CD4-positive, alpha-beta memory T cell (primary cell): ENCODE measurements at regions not wholly inside any gene's neighbourhood (a gene's known extent, or its start where the extent isn't known, plus 50 kb on each side); places are given as distances from the start of the nearest gene placed in this dataset.

Source experiments
- CTCF ChIA-PET: fragments of 350-600 bp; sonication (Branson Sonifier 250); formaldehyde crosslinking; loops from one replicate; lab custom pipeline; 2021; ENCODE audit warnings: inconsistent platforms; ENCODE audit not compliant: partially characterized antibody; lab: Charles Lee
- POLR2A ChIA-PET: fragments of 350-600 bp; sonication (Branson Sonifier 250); formaldehyde crosslinking; loops from one replicate; lab custom pipeline; 2021; ENCODE audit not compliant: partially characterized antibody; lab: Charles Lee
- DNase-seq, 5 donors: peaks; one replicate each; pipeline versions ENCODE4 v3.0.0 to v3.0.0-alpha.2; 2020 to 2022; ENCODE audit warnings: mixed read lengths in 1 of 5
- H3K27ac ChIP-seq: one replicate; pipeline ENCODE4 v1.7.0; 2013; ENCODE audit warnings: low read depth, low read length
- H3K27me3 ChIP-seq: 2 replicates; pipeline ENCODE4 v1.7.0; 2013; ENCODE audit warnings: mild to moderate bottlenecking, low read length, moderate library complexity; ENCODE audit not compliant: insufficient read depth
- H3K36me3 ChIP-seq: 2 replicates; pipeline ENCODE4 v1.7.0; 2013; ENCODE audit warnings: mild to moderate bottlenecking, low read length, moderate library complexity; ENCODE audit not compliant: insufficient read depth
- H3K4me1 ChIP-seq: 2 replicates; pipeline ENCODE4 v1.7.0; 2013; ENCODE audit warnings: mild to moderate bottlenecking, low read length, moderate library complexity; ENCODE audit not compliant: insufficient read depth
- H3K4me3 ChIP-seq, 2 donors: one replicate each; pipeline ENCODE4 v1.7.0; 2013; ENCODE audit warnings: low read length in 2 of 2, mild to moderate bottlenecking in 1 of 2
- H3K9me3 ChIP-seq, 2 donors: one replicate each; pipeline ENCODE4 v1.7.0; 2013; ENCODE audit warnings: low read length in 2 of 2, control low read depth in 1 of 2; ENCODE audit not compliant: control insufficient read depth in 1 of 2
- H3K27ac Mint-ChIP-seq, 7 donors: one replicate each; pipeline ENCODE4 v1.8.0; 2020 to 2021; ENCODE audit warnings: mixed read lengths in 7 of 7, mild to moderate bottlenecking in 6 of 7, inconsistent platforms in 3 of 7, moderate library complexity in 3 of 7
- H3K27me3 Mint-ChIP-seq, 2 donors: one replicate each; pipeline ENCODE4 v1.8.0; 2020 to 2021; ENCODE audit warnings: mixed read lengths in 2 of 2
- H3K36me3 Mint-ChIP-seq, 2 donors: one replicate each; pipeline ENCODE4 v1.8.0; 2020 to 2021; ENCODE audit warnings: mixed read lengths in 2 of 2, inconsistent platforms in 1 of 2, mild to moderate bottlenecking in 1 of 2
- H3K4me1 Mint-ChIP-seq, 4 donors: one replicate each; pipeline ENCODE4 v1.8.0; 2020 to 2021; ENCODE audit warnings: mixed read lengths in 4 of 4, mild to moderate bottlenecking in 1 of 4
- H3K4me3 Mint-ChIP-seq, 8 donors: one replicate each; pipeline ENCODE4 v1.8.0; 2020 to 2021; ENCODE audit warnings: mixed read lengths in 8 of 8, mild to moderate bottlenecking in 7 of 8, moderate library complexity in 6 of 8, inconsistent platforms in 3 of 8
- H3K9me3 Mint-ChIP-seq, 8 donors: one replicate each; pipeline ENCODE4 v1.8.0; 2020 to 2021; ENCODE audit warnings: mixed read lengths in 8 of 8, mild to moderate bottlenecking in 5 of 8, inconsistent platforms in 3 of 8, moderate library complexity in 1 of 8
- intact Hi-C: fragments of 100-400 bp; cut with micrococcal nuclease; formaldehyde crosslinking; loops from one replicate; pipeline ENCODE4 v1.15.1; 2023

DNA sequence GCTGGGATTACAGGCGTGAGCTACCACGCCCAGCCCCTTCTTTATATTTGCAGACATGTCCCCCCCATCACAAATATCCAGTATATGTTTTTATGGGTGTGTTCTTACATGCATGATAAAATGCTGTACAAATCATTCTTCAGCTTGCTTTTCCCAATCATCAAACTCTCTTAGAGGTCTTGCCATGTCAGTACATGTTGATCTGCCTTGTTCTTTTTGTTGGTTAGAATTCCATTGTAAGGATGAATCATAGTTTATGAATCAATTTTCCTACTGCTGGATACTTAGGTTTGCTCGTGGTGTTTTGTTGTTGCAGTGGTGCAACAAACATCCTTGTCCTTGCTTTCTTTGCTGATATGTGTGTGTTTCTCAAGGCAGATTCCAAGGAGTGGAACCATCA, 79.9 kb upstream of the NEURL1B start:
- Histone ChIP-seq H3K36me3 (no peaks in the 10 kb centered on the region), H3K9me3 (no peaks in the 10 kb centered on the region), H3K4me3 (no peak overlapping the region), H3K27me3 (no peaks in the 10 kb centered on the region), H3K27ac (no peak overlapping the region), H3K4me1 (no peaks in the 10 kb centered on the region)
- Mint-ChIP-seq H3K36me3 (no peaks in the 10 kb centered on the region), H3K4me1 (no peaks in the 10 kb centered on the region), H3K27me3 (peaks cover 13 to 21% of the 10 kb centered on the region in 2 donors), H3K4me3 (no peak overlapping the region), H3K27ac (no peak overlapping the region), H3K9me3 (peaks cover 0 to 2% (median 0%) of the 10 kb centered on the region in 8 donors)
- CTCF ChIA-PET = no interaction called here
- no peak for DNase-seq
- POLR2A ChIA-PET = no interaction called here
- intact Hi-C loops = no loop called here

DNA sequence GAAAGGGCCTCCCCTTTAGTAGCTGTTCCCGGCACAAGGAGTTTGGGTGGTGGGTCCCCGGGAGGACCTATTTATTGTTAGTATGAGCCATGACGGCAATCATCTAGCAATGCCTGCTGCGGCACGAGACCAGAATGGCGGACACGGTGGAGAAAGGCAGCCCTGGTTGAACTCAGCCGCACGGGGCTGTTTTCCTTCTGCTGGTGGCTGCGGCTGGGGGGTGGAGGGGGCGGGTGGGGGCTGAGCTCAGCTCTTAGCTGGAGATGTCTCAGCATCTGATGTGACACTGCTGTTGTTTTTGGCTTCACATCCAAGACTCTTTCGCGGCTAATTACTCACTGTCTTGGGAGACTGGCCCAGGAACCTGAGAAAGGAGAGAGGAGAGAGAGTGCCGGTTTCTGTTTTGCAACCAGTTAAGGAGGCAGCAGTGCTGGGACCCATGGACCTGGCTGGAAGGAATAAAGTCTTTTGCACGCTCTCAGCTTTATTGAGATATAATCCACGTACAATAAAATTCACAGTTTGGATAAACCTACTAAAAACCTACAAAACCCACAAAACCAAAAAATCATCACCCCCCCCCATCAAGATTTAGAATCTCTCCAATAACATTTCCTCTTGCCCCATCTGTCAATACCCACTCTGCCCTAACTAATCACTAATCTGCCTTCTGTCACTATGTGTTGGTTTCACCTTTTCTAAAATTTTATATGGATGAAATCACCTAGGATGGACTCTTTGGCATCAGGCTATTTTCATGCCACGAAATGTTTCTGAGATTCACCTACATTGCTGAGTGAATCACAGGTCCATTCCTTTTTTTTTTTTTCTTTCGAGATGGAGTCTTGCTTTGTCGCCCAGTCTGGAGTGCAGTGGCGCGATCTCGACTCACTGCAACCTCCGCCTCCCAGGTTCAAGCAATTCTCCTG, 81.8 kb upstream of the NEURL1B start:
- no peaks in the 10 kb centered on the region for H3K36me3 Mint-ChIP-seq
- H3K9me3 Mint-ChIP-seq = peaks cover 0 to 2% (median 0%) of the 10 kb centered on the region in 8 donors
- H3K4me3 ChIP-seq = no peak overlapping the region
- ChIA-PET CTCF (no interaction called here), POLR2A (no interaction called here)
- intact Hi-C loops = no loop called here
- peaks cover 11 to 21% of the 10 kb centered on the region in 2 donors for H3K27me3 Mint-ChIP-seq
- H3K4me3 Mint-ChIP-seq = no peak overlapping the region
- H3K27ac Mint-ChIP-seq = no peak overlapping the region
- no peaks in the 10 kb centered on the region for H3K4me1 Mint-ChIP-seq
- H3K27ac ChIP-seq = no peak overlapping the region
- H3K9me3 ChIP-seq = no peaks in the 10 kb centered on the region
- H3K36me3 ChIP-seq = no peaks in the 10 kb centered on the region
- H3K4me1 ChIP-seq = no peaks in the 10 kb centered on the region
- no peak for DNase-seq
- H3K27me3 ChIP-seq = no peaks in the 10 kb centered on the region

DNA sequence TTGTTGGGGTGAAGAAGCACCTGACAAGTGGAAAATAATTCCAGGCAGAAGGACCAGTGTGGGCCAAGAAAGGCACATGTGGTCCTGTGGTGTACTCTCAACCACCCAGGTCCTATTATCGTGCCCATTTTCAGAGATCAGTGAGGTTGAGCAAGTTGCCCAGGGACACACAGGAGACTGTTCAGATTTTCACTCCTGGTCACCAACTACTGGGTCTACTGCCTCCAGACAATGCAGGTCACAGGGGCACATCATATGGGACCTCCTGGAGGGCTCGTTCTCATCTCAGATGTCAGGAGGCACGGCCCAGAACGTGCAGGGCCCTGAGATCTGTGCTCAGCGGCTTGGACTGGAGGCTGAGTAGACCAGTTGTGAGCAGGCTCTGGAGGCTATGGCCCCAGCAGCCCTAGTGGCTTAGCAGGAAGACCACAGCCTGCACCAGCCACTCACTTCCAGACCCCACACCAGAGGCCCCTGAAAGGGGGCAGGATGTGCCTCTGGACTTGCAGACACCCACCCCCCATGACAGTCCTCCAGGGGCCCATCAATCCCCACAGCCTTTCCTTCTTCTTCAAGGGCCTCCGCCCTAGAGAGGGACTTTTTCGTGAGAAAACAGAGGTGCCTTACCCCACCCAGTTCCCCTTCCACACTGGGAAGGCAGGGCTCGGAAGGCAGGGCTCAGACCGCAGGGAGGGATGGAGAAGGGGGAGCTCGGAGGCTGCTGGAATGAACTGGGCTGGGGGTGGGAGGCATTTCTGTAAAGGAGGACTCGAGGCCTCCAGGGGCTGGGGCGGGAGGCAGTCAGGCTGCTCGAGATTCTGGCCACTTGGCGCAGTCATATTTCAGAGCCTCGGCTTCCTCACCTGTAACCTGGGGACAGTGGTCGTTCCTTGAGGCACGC, 82.7 kb upstream of the NEURL1B start:
- H3K4me3 Mint-ChIP-seq = no peak overlapping the region
- peaks cover 11 to 21% of the 10 kb centered on the region in 2 donors for H3K27me3 Mint-ChIP-seq
- intact Hi-C loops = no loop called here

DNA sequence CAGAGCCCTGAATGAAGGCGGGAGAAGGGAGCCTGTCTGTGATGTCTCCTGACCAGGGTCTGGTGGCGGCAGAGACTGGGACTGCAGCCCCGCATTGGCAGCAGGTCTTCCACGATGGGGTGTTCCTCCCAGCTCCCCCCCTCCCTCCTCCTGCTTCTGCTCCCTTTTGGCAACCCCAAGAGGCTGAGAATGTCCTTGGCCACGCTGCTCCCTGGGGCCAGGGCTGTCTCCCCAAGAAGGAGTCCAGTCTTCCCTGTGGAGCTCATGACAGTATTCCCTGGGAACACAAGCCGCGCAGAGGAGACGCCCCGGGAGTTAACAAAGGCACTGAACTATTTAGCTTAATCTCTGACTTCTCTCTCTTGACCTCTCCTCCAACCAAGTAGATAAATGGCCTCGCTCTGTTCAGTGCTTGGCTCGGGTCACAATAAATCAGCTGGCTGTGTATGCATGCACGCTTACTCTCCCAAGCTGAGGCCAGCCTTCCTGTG, 84.0 kb upstream of the NEURL1B start:
- no peak for DNase-seq
- ChIA-PET CTCF (no interaction called here), POLR2A (no interaction called here)
- Histone ChIP-seq H3K36me3 (no peaks in the 10 kb centered on the region), H3K9me3 (no peaks in the 10 kb centered on the region), H3K4me3 (no peak overlapping the region), H3K27me3 (no peaks in the 10 kb centered on the region), H3K27ac (no peak overlapping the region), H3K4me1 (no peaks in the 10 kb centered on the region)
- Mint-ChIP-seq H3K36me3 (no peaks in the 10 kb centered on the region), H3K27me3 (peaks cover 8 to 20% of the 10 kb centered on the region in 2 donors), H3K4me3 (no peak overlapping the region), H3K27ac (no peak overlapping the region), H3K9me3 (peaks cover 0 to 2% (median 0%) of the 10 kb centered on the region in 8 donors), H3K4me1 (no peaks in the 10 kb centered on the region)
- intact Hi-C loops = no loop called here

More for the DNA sequence above, 82.7 kb upstream of the NEURL1B start:
- H3K27ac Mint-ChIP-seq = no peak overlapping the region
- Histone ChIP-seq H3K4me3 (no peak overlapping the region), H3K27me3 (no peaks in the 10 kb centered on the region), H3K4me1 (no peaks in the 10 kb centered on the region), H3K36me3 (no peaks in the 10 kb centered on the region), H3K27ac (no peak overlapping the region), H3K9me3 (no peaks in the 10 kb centered on the region)
- H3K36me3 Mint-ChIP-seq = no peaks in the 10 kb centered on the region
- POLR2A ChIA-PET = no interaction called here
- DNase-seq = no peak
- H3K9me3 Mint-ChIP-seq = peaks cover 0 to 2% (median 0%) of the 10 kb centered on the region in 8 donors
- H3K4me1 Mint-ChIP-seq = no peaks in the 10 kb centered on the region
- CTCF ChIA-PET = no interaction called here

DNA sequence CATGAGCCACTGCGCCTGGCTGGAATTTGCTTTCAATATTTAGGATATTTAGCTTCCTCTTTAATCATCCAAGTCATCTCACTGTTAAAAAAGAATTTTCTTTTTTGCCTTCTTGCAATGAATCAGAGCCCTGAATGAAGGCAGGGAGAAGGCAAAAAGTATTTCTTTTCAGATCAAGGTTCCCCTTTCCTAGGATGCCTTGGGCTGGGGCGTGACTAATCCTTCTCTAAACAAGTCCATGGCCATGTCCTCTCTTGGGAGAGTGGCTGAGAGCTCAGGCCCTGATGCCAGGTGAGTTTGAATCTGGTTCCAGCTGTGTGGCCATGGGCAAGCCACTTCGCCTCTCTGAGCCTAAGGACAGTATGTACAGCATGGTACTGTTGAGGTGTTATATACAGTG, 84.8 kb upstream of the NEURL1B start:
- CTCF ChIA-PET = no interaction called here
- no peak overlapping the region for H3K4me3 ChIP-seq

DNA sequence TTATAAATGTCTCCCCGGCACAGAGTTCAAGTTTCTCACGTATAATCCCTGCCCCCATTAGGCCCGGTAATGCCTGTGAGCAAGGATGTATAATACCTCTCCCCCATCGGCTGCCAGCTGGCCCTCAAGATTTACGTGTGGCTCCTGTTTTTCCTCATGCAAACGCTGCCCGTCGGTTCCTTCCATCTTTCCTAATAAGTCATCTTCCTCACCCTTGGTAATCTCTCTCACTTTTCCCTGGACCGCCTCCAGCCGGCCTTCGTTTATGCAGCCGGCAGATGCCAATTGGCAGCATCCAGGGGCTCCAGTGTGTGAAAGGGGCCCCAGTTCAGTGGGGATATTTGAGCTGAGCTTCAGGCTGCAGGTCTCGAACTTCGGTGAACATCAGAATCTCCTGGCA, 86.5 kb upstream of the NEURL1B start:
- CTCF ChIA-PET = no interaction called here
- H3K27ac Mint-ChIP-seq = no peak overlapping the region

More for the DNA sequence above, 84.8 kb upstream of the NEURL1B start:
- Mint-ChIP-seq H3K27ac (no peak overlapping the region), H3K36me3 (no peaks in the 10 kb centered on the region), H3K27me3 (peaks cover 8 to 20% of the 10 kb centered on the region in 2 donors), H3K4me3 (no peak overlapping the region), H3K4me1 (no peaks in the 10 kb centered on the region), H3K9me3 (peaks cover 0 to under 1% (median 0%) of the 10 kb centered on the region in 8 donors)
- no peak for DNase-seq
- Histone ChIP-seq H3K27ac (no peak overlapping the region), H3K27me3 (no peaks in the 10 kb centered on the region), H3K4me1 (no peaks in the 10 kb centered on the region), H3K9me3 (no peaks in the 10 kb centered on the region), H3K36me3 (no peaks in the 10 kb centered on the region)
- intact Hi-C loops = no loop called here
- POLR2A ChIA-PET = no interaction called here

DNA sequence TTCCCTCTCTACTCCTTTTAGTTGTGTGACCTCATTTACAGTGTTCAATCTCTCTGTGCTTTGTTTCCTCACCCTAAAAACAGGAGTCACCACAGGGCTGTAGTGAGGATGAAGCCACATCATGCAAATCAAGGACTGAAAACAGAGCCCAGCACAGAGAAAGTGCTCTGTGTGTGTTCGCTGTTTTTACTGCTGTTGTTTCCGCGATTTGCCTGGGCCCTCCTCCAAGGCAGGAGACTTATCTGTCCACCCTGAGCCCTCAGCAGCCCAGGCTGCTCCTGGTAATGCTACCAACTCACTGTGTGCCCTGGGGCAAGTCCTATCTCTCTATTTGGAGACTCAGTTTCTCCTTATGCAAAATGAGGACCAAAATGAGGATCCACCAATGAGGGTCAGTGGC, 87.2 kb upstream of the NEURL1B start:
- H3K9me3 Mint-ChIP-seq = no peaks in the 10 kb centered on the region
- H3K4me3 ChIP-seq = no peak overlapping the region
- H3K27me3 Mint-ChIP-seq = peaks cover 2 to 16% of the 10 kb centered on the region in 2 donors
- no peaks in the 10 kb centered on the region for H3K36me3 Mint-ChIP-seq
- H3K36me3 ChIP-seq = no peaks in the 10 kb centered on the region
- H3K27ac ChIP-seq = no peak overlapping the region
- no peaks in the 10 kb centered on the region for H3K4me1 Mint-ChIP-seq
- H3K27me3 ChIP-seq = no peaks in the 10 kb centered on the region
- ChIA-PET CTCF (interaction anchor here (0.6 kb wide), 1 partner anchor 222 kb away, joined by 3 read pairs; no protein-coding TSS in a partner anchor), POLR2A (no interaction called here)
- H3K4me1 ChIP-seq = no peaks in the 10 kb centered on the region
- H3K9me3 ChIP-seq = no peaks in the 10 kb centered on the region
- no peak for DNase-seq
- H3K4me3 Mint-ChIP-seq = no peak overlapping the region
- intact Hi-C loops = no loop called here
- H3K27ac Mint-ChIP-seq = no peak overlapping the region

More for the DNA sequence above, 86.5 kb upstream of the NEURL1B start:
- H3K27me3 ChIP-seq = no peaks in the 10 kb centered on the region
- H3K4me1 ChIP-seq = no peaks in the 10 kb centered on the region
- no peak overlapping the region for H3K4me3 Mint-ChIP-seq
- no peak overlapping the region for H3K27ac ChIP-seq
- H3K4me1 Mint-ChIP-seq = no peaks in the 10 kb centered on the region
- no peaks in the 10 kb centered on the region for H3K36me3 ChIP-seq
- intact Hi-C loops = no loop called here
- no peak overlapping the region for H3K4me3 ChIP-seq
- H3K36me3 Mint-ChIP-seq = no peaks in the 10 kb centered on the region
- no peak for DNase-seq
- POLR2A ChIA-PET = no interaction called here
- peaks cover 4 to 19% of the 10 kb centered on the region in 2 donors for H3K27me3 Mint-ChIP-seq
- H3K9me3 ChIP-seq = no peaks in the 10 kb centered on the region
- H3K9me3 Mint-ChIP-seq = no peaks in the 10 kb centered on the region
